Endothelial cell of umbilical vein (primary cell): ENCODE measurements at regions not wholly inside any gene's neighbourhood (a gene's known extent, or its start where the extent isn't known, plus 50 kb on each side); places are given as distances from the start of the nearest gene placed in this dataset.

Experiments used
- BruUV-seq: library from RNA; stranded (reverse); fragments of 400-500 nt; replicated peaks from 2 replicates; lab custom pipeline; 2021; lab: Mats Ljungman, UMichigan
- CTCF ChIA-PET: fragments of 300-600, 350-600 bp; sonication (Branson Sonifier 250); formaldehyde crosslinking; loops from one replicate; lab custom pipeline; 2021; ENCODE audit warnings: antibody characterized with exemption, inconsistent platforms; lab: Charles Lee
- POLR2A ChIA-PET: fragments of 300-600, 350-600 bp; sonication (Branson Sonifier 250); formaldehyde crosslinking; loops from one replicate; lab custom pipeline; 2021; ENCODE audit warnings: antibody characterized with exemption, inconsistent platforms; lab: Charles Lee
- DNase-seq: peaks from one replicate; pipeline ENCODE4 v3.0.0-alpha.2; 2011; ENCODE audit warnings: low read depth, low spot score
- FAIRE-seq: peaks from 2 replicates; lab custom pipeline; 2011; peaks lifted over from hg19 to GRCh38; lab: Jason Lieb, UNC
- H2AFZ ChIP-seq: 2 replicates; pipeline ENCODE4 v1.6.0; 2012; ENCODE audit warnings: low read depth, low read length, control low read depth, inconsistent platforms
- H3K27ac ChIP-seq: 2 replicates; pipeline ENCODE4 v1.5.1; 2011; ENCODE audit warnings: low read depth, mild to moderate bottlenecking, control low read depth, low read length, moderate library complexity; ENCODE audit not compliant: insufficient read depth
- H3K27me3 ChIP-seq, 2 experiments: 2 replicates each; pipeline versions ENCODE4 v1.6.0 to v1.6.1; 2011; ENCODE audit warnings: low read length in 2 of 2, mixed read lengths in 1 of 2; ENCODE audit not compliant: control insufficient read depth in 2 of 2, insufficient read depth in 2 of 2
- H3K36me3 ChIP-seq, 2 experiments: 2 replicates in 1 of 2; 3 replicates in 1 of 2; pipeline ENCODE4 v1.5.1; 2011; ENCODE audit warnings: low read length in 2 of 2, mild to moderate bottlenecking in 1 of 2, moderate library complexity in 1 of 2; ENCODE audit not compliant: control insufficient read depth in 2 of 2, insufficient read depth in 2 of 2; ENCODE audit errors: extremely low read depth in 1 of 2
- H3K4me1 ChIP-seq: 3 replicates; pipeline ENCODE4 v1.5.1; 2011; ENCODE audit warnings: mild to moderate bottlenecking, low read length; ENCODE audit not compliant: control insufficient read depth, insufficient read depth; ENCODE audit errors: extremely low read depth
- H3K4me2 ChIP-seq: 2 replicates; pipeline ENCODE4 v1.6.1; 2011; ENCODE audit warnings: low read length, control low read depth, mixed read lengths; ENCODE audit not compliant: insufficient read depth
- H3K4me3 ChIP-seq, 3 experiments: fragments of 200-600 bp in 1 of 3; sonication (generic), shearing (Covaris generic) in 1 of 3; replicated peaks in 1 of 3; 2 replicates each; pipeline ENCODE4 v1.5.1; 2011 to 2016; ENCODE audit warnings: control low read depth in 3 of 3, low read length in 3 of 3, mild to moderate bottlenecking in 2 of 3, inconsistent platforms in 1 of 3, low read depth in 1 of 3, moderate library complexity in 1 of 3; ENCODE audit not compliant: insufficient read depth in 1 of 3
- H3K79me2 ChIP-seq: 2 replicates; pipeline ENCODE4 v1.6.0; 2012; ENCODE audit warnings: low read length, inconsistent platforms; ENCODE audit not compliant: control insufficient read depth, insufficient read depth
- H3K9ac ChIP-seq: replicated peaks from 2 replicates; pipeline ENCODE3; 2011; ENCODE audit warnings: low read length, control low read depth; ENCODE audit not compliant: insufficient read depth; ENCODE audit errors: extremely low read depth
- H3K9me1 ChIP-seq: replicated peaks from 3 replicates; pipeline ENCODE4 v1.6.0; 2011; ENCODE audit warnings: mild to moderate bottlenecking, low read length; ENCODE audit not compliant: control insufficient read depth, insufficient read depth; ENCODE audit errors: extremely low read depth
- H3K9me3 ChIP-seq: replicated peaks from 2 replicates; pipeline ENCODE4 v1.5.1; 2012; ENCODE audit warnings: low read length, inconsistent platforms; ENCODE audit not compliant: control insufficient read depth, insufficient read depth
- H4K20me1 ChIP-seq: replicated peaks from 2 replicates; pipeline ENCODE3; 2011; ENCODE audit warnings: mild to moderate bottlenecking, low read length; ENCODE audit not compliant: control insufficient read depth, insufficient read depth; ENCODE audit errors: extremely low read depth
- EZH2 ChIP-seq: IDR thresholded peaks from 2 replicates; pipeline ENCODE4 v1.6.1; 2012; ENCODE audit warnings: borderline replicate concordance, low read depth, mild to moderate bottlenecking, moderate library complexity, low read length, inconsistent platforms; ENCODE audit not compliant: severe bottlenecking
- FOS ChIP-seq: IDR thresholded peaks from 2 replicates; pipeline ENCODE4 v1.6.1; 2011; ENCODE audit warnings: mild to moderate bottlenecking, low read length, moderate library complexity, borderline replicate concordance; ENCODE audit not compliant: insufficient read depth
- GATA2 ChIP-seq: IDR thresholded peaks from 2 replicates; pipeline ENCODE4 v1.7.0; 2011; ENCODE audit warnings: low read depth, mild to moderate bottlenecking, moderate library complexity, mixed read lengths, low read length; ENCODE audit not compliant: insufficient read length, insufficient read depth
- JUN ChIP-seq: IDR thresholded peaks from 2 replicates; pipeline ENCODE4 v1.6.1; 2011; ENCODE audit warnings: borderline replicate concordance, low read depth; ENCODE audit not compliant: insufficient read length, insufficient read depth
- MYC ChIP-seq: IDR thresholded peaks from one replicate; pipeline ENCODE4 v1.6.1; 2011; ENCODE audit warnings: mild to moderate bottlenecking, low read depth, low read length
- POLR2A ChIP-seq: IDR thresholded peaks from 2 replicates; pipeline ENCODE4 v1.6.1; 2012; ENCODE audit warnings: low read depth, mild to moderate bottlenecking, control low read depth, low read length
- POLR2AphosphoS5 ChIP-seq: IDR thresholded peaks from 2 replicates; pipeline ENCODE4 v1.6.1; 2012; ENCODE audit warnings: low read depth, mild to moderate bottlenecking, control low read depth, low read length, moderate library complexity; ENCODE audit not compliant: insufficient read depth
- dilution Hi-C: fragments of 300-500 bp; cut with MboI; formaldehyde crosslinking; loops from one replicate; pipeline ENCODE4 v1.15.0; 2019; ENCODE audit warnings: low sequenced_read_pairs; ENCODE audit not compliant: extremely low pct_ligation_motif_present
- intact Hi-C: fragments of 100-400 bp; cut with micrococcal nuclease; formaldehyde crosslinking; loops from one replicate; pipeline ENCODE4 v1.10.0; 2022
- TF ChIP-seq, protein P1 (sequence below), 2 donors: IDR thresholded peaks; 1 replicate in 1 of 2; 2 replicates in 1 of 2; pipeline ENCODE4 v1.5.1; 2011; ENCODE audit warnings: low read length in 2 of 2, mild to moderate bottlenecking in 2 of 2, moderate library complexity in 2 of 2, control low read depth in 1 of 2, inconsistent platforms in 1 of 2, low read depth in 1 of 2; ENCODE audit not compliant: insufficient read depth in 1 of 2; ENCODE audit errors: extremely low read depth in 1 of 2

GRCh38 chr12:89273525-89273924 is 78.8 kb downstream of the DUSP6 start:
- Histone ChIP-seq H3K9ac (no peak overlapping the region), H3K36me3 (no peaks in the 10 kb centered on the region), H3K9me1 (no peaks in the 10 kb centered on the region), H3K4me2 (no peak overlapping the region), H4K20me1 (no peaks in the 10 kb centered on the region), H3K79me2 (no peaks in the 10 kb centered on the region), H3K27me3 (no peaks in the 10 kb centered on the region), H2AFZ (no peak overlapping the region), H3K4me3 (no peak overlapping the region), H3K27ac (no peak overlapping the region), H3K9me3 (no peaks in the 10 kb centered on the region), H3K4me1 (no peaks in the 10 kb centered on the region)
- BruUV-seq, result no TSS peak
- dilution Hi-C loops, result no loop called here
- POLR2A ChIA-PET, result no interaction called here
- CTCF ChIA-PET, result no interaction called here
- intact Hi-C loops, result no loop called here
- DNase-seq (no peak), FAIRE-seq (no peak)
- TF ChIP-seq GATA2 (no peak), JUN (no peak), POLR2AphosphoS5 (no peak), MYC (no peak), FOS (no peak), POLR2A (no peak), EZH2 (no peak)
- TF ChIP-seq, protein P1, sequence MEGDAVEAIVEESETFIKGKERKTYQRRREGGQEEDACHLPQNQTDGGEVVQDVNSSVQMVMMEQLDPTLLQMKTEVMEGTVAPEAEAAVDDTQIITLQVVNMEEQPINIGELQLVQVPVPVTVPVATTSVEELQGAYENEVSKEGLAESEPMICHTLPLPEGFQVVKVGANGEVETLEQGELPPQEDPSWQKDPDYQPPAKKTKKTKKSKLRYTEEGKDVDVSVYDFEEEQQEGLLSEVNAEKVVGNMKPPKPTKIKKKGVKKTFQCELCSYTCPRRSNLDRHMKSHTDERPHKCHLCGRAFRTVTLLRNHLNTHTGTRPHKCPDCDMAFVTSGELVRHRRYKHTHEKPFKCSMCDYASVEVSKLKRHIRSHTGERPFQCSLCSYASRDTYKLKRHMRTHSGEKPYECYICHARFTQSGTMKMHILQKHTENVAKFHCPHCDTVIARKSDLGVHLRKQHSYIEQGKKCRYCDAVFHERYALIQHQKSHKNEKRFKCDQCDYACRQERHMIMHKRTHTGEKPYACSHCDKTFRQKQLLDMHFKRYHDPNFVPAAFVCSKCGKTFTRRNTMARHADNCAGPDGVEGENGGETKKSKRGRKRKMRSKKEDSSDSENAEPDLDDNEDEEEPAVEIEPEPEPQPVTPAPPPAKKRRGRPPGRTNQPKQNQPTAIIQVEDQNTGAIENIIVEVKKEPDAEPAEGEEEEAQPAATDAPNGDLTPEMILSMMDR (IDR thresholded peaks at IDR 0.05; ENCODE audit: extremely low read depth in 1 of 2, insufficient read depth in 1 of 2, low read depth in 1 of 2, low read length in 2 of 2), result no peak
